HepG2 (cell line): ENCODE measurements at regions not wholly inside any gene's neighbourhood (a gene's known extent, or its start where the extent isn't known, plus 50 kb on each side); places are given as distances from the start of the nearest gene placed in this dataset.

Experiments used
- ATAC-seq: fragments of 200-7000 bp; cut with Tn5 transposase; 3 replicates; pipeline ENCODE4 v1.9.1; 2020; ENCODE audit warnings: mild to moderate bottlenecking, moderate library complexity
- BruUV-seq: library from RNA; stranded (reverse); fragments of 400-500 nt; replicated peaks from 2 replicates; lab custom pipeline; 2021; lab: Mats Ljungman, UMichigan
- CTCF ChIA-PET: fragments of 300-600 bp; formaldehyde crosslinking; extraction: SDS; loops from one replicate; lab custom pipeline; 2021; ENCODE audit warnings: low total read pairs, inconsistent platforms, low intra/inter-chr PET ratio; lab: Yijun Ruan, JAX
- POLR2A ChIA-PET: fragments of 350-600 bp; sonication (Branson Sonifier 250); formaldehyde crosslinking; loops from one replicate; lab custom pipeline; 2020; ENCODE audit warnings: antibody characterized with exemption, inconsistent platforms; lab: Yijun Ruan, JAX
- DNase-seq: peaks from one replicate; pipeline ENCODE4 v3.0.0-alpha.2; 2015; ENCODE audit warnings: low spot score
- FAIRE-seq: peaks from 3 replicates; lab custom pipeline; 2011; peaks lifted over from hg19 to GRCh38; lab: Jason Lieb, UNC
- H2AFZ ChIP-seq: one replicate; pipeline ENCODE4 v1.6.1; 2011; ENCODE audit warnings: low read length, inconsistent platforms
- H3K27ac ChIP-seq: fragments of 300-600 bp; 3 replicates; pipeline ENCODE4 v1.8.0; 2011; ENCODE audit warnings: mixed run types, mild to moderate bottlenecking, mixed read lengths, low read length, inconsistent platforms; ENCODE audit not compliant: insufficient read depth; ENCODE audit errors: extremely low read length
- H3K27me3 ChIP-seq, 2 experiments: fragments of 200-600 bp in 1 of 2; 2 replicates in 1 of 2; 3 replicates in 1 of 2; pipeline versions ENCODE4 v1.6.0 to v1.8.0; 2011; ENCODE audit warnings: low read length in 2 of 2, mild to moderate bottlenecking in 2 of 2, moderate library complexity in 2 of 2, inconsistent platforms in 1 of 2; ENCODE audit not compliant: insufficient read depth in 2 of 2, control insufficient read depth in 1 of 2
- H3K36me3 ChIP-seq, 2 experiments: fragments of 200-600 bp in 1 of 2; replicated peaks in 1 of 2; 2 replicates in 1 of 2; 3 replicates in 1 of 2; pipeline versions ENCODE4 v1.5.1 to v1.8.0; 2011; ENCODE audit warnings: low read length in 2 of 2, inconsistent platforms in 1 of 2; ENCODE audit not compliant: insufficient read depth in 2 of 2, control insufficient read depth in 1 of 2
- H3K4me1 ChIP-seq: 2 replicates; pipeline ENCODE4 v1.5.1; 2012; ENCODE audit warnings: low read length, inconsistent platforms; ENCODE audit not compliant: insufficient read depth
- H3K4me2 ChIP-seq: 2 replicates; pipeline ENCODE4 v1.6.0; 2011; ENCODE audit warnings: low read depth, low read length, inconsistent platforms
- H3K4me3 ChIP-seq, 3 experiments: fragments of 200-600 bp in 1 of 3; sonication (generic), shearing (Covaris generic) in 1 of 3; replicated peaks in 1 of 3; 2 replicates each; pipeline ENCODE4 v1.5.1; 2011 to 2016; ENCODE audit warnings: low read length in 3 of 3, inconsistent platforms in 2 of 3, low read depth in 2 of 3, mild to moderate bottlenecking in 2 of 3, control low read depth in 1 of 3, mixed read lengths in 1 of 3; ENCODE audit not compliant: insufficient read depth in 1 of 3
- H3K79me2 ChIP-seq: one replicate; pipeline ENCODE4 v1.6.1; 2011; ENCODE audit warnings: low read length, inconsistent platforms; ENCODE audit not compliant: insufficient read depth
- H3K9ac ChIP-seq: 2 replicates; pipeline ENCODE4 v1.6.0; 2011; ENCODE audit warnings: mild to moderate bottlenecking, low read depth, low read length, inconsistent platforms; ENCODE audit not compliant: insufficient read depth
- H3K9me3 ChIP-seq: 2 replicates; pipeline ENCODE4 v1.5.1; 2012; ENCODE audit warnings: mild to moderate bottlenecking, low read length
- H4K20me1 ChIP-seq: 2 replicates; pipeline ENCODE4 v1.6.0; 2011; ENCODE audit warnings: inconsistent platforms, mild to moderate bottlenecking, low read length, moderate library complexity; ENCODE audit not compliant: insufficient read depth
- CREB1 ChIP-seq, 2 experiments: fragments of 450-650 bp in 1 of 2; IDR thresholded peaks; 2 replicates each; pipeline ENCODE4 v1.6.1; 2016 to 2017; ENCODE audit warnings: control low read depth in 1 of 2, mild to moderate bottlenecking in 1 of 2, missing compliant biosample characterization in 1 of 2, missing genetic modification characterization in 1 of 2
- MAFF ChIP-seq: IDR thresholded peaks from 2 replicates; pipeline ENCODE4 v1.6.1; 2011; ENCODE audit warnings: low read depth, low read length, improper control_type of control experiment
- MAFK ChIP-seq, 2 experiments: IDR thresholded peaks in 1 of 2; conservative IDR thresholded peaks in 1 of 2; 2 replicates each; pipeline ENCODE4 v1.6.1; 2011; ENCODE audit warnings: improper control_type of control experiment in 2 of 2, low read length in 2 of 2
- TSC22D2 ChIP-seq: sonication (generic); formaldehyde crosslinking; IDR thresholded peaks from 2 replicates; pipeline ENCODE4 v1.5.1; 2020; ENCODE audit warnings: missing genetic modification reagents, mild to moderate bottlenecking, borderline replicate concordance
- ZFP41 ChIP-seq: sonication (generic); formaldehyde crosslinking; IDR thresholded peaks from 2 replicates; pipeline ENCODE4 v1.4.0; 2020; ENCODE audit warnings: mild to moderate bottlenecking, missing genetic modification reagents, borderline replicate concordance
- ZNF382 ChIP-seq: sonication (generic); formaldehyde crosslinking; IDR thresholded peaks from 2 replicates; pipeline ENCODE4 v1.5.0; 2020; ENCODE audit warnings: missing genetic modification reagents, mild to moderate bottlenecking, borderline replicate concordance
- WGBS: methylation state at CpG from one replicate; pipeline ENCODE4 v1.1.6; 2017; ENCODE audit warnings: low lambda C conversion rate; 5-methylcytosine and 5-hydroxymethylcytosine counted together
- in situ Hi-C: cut with HindIII; loops from 2 replicates; pipeline ENCODE4 v1.10.0; 2017; ENCODE audit warnings: low pct_unique_long_range_greater_than_20kb; ENCODE audit not compliant: extremely low pct_ligation_motif_present
- intact Hi-C: fragments of 100-400 bp; cut with micrococcal nuclease; formaldehyde crosslinking; loops from one replicate; pipeline ENCODE4 v1.10.0; 2022; ENCODE audit not compliant: unreplicated experiment
- TF ChIP-seq, protein P1 (sequence below): sonication (generic); formaldehyde crosslinking; IDR thresholded peaks from 2 replicates; pipeline ENCODE4 v1.8.1; 2023; ENCODE audit warnings: missing genetic modification reagents, inconsistent platforms, borderline replicate concordance
- TF ChIP-seq, protein P2 (sequence below): sonication (generic); formaldehyde crosslinking; IDR thresholded peaks from 2 replicates; pipeline ENCODE4 v1.4.0; 2020; ENCODE audit warnings: missing genetic modification reagents
- TF ChIP-seq, protein P3 (sequence below): sonication (generic); formaldehyde crosslinking; IDR thresholded peaks from 2 replicates; pipeline ENCODE4 v1.5.0; 2020; ENCODE audit warnings: missing genetic modification reagents
- TF ChIP-seq, protein P4 (sequence below): sonication (generic); formaldehyde crosslinking; conservative IDR thresholded peaks from 2 replicates; pipeline ENCODE4 v1.8.0; 2022; ENCODE audit warnings: missing genetic modification reagents

DNA sequence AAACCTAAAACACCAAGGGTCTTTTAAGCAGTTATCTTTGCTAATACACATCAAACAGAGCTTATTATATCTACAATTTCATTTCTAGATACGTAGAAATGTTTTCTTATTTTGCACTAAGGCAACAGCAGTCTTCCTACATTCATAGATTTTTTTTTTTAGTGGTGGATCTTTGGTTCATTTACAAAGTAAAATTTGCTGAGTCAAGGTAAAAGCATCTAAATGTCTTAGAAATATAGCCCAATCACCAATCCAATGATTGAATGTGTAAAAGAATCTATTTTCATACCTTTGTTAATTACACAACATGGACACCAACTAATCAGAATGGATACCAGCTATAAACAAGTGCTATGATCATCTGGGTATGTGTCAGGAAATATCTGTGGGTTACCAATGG is 272.2 kb upstream of the TMPO start:
- Histone ChIP-seq H3K4me3 (no peak overlapping the region), H2AFZ (no peak overlapping the region), H3K4me2 (no peak overlapping the region), H3K27ac (no peak overlapping the region), H3K36me3 (no peaks in the 10 kb centered on the region), H3K27me3 (0 out of 5 replicates have a peak, but pooled peaks cover 0 to 2% of the 10 kb centered on the region in 2 experiments), H3K9me3 (no peaks in the 10 kb centered on the region), H3K79me2 (no peaks in the 10 kb centered on the region), H3K9ac (no peak overlapping the region), H4K20me1 (no peaks in the 10 kb centered on the region), H3K4me1 (no peaks in the 10 kb centered on the region)
- DNase-seq (no peak), ATAC-seq (no peak), FAIRE-seq (no peak)
- WGBS, result 0% methylated on average over 1 of the region's 1 CpG
- BruUV-seq, result no TSS peak
- intact Hi-C loops (no loop called here), in situ Hi-C loops (no loop called here)
- POLR2A ChIA-PET, result no interaction called here
- TF ChIP-seq, protein P1, sequence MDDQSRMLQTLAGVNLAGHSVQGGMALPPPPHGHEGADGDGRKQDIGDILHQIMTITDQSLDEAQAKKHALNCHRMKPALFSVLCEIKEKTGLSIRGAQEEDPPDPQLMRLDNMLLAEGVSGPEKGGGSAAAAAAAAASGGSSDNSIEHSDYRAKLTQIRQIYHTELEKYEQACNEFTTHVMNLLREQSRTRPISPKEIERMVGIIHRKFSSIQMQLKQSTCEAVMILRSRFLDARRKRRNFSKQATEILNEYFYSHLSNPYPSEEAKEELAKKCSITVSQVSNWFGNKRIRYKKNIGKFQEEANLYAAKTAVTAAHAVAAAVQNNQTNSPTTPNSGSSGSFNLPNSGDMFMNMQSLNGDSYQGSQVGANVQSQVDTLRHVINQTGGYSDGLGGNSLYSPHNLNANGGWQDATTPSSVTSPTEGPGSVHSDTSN (CRISPR knock-in tag), result no peak
- TF ChIP-seq, protein P2, sequence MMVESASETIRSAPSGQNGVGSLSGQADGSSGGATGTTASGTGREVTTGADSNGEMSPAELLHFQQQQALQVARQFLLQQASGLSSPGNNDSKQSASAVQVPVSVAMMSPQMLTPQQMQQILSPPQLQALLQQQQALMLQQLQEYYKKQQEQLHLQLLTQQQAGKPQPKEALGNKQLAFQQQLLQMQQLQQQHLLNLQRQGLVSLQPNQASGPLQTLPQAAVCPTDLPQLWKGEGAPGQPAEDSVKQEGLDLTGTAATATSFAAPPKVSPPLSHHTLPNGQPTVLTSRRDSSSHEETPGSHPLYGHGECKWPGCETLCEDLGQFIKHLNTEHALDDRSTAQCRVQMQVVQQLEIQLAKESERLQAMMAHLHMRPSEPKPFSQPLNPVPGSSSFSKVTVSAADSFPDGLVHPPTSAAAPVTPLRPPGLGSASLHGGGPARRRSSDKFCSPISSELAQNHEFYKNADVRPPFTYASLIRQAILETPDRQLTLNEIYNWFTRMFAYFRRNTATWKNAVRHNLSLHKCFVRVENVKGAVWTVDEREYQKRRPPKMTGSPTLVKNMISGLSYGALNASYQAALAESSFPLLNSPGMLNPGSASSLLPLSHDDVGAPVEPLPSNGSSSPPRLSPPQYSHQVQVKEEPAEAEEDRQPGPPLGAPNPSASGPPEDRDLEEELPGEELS (CRISPR knock-in tag), result no peak
- TF ChIP-seq MAFK (conservative IDR thresholded peaks at IDR 0.05 in 1 of 2, IDR thresholded peaks at IDR 0.05 in 1 of 2; ENCODE audit: low read length in 2 of 2), result peak; percentile 66 to 86
- peak; percentile 74 for TF ChIP-seq MAFF
- CTCF ChIA-PET, result no interaction called here

DNA sequence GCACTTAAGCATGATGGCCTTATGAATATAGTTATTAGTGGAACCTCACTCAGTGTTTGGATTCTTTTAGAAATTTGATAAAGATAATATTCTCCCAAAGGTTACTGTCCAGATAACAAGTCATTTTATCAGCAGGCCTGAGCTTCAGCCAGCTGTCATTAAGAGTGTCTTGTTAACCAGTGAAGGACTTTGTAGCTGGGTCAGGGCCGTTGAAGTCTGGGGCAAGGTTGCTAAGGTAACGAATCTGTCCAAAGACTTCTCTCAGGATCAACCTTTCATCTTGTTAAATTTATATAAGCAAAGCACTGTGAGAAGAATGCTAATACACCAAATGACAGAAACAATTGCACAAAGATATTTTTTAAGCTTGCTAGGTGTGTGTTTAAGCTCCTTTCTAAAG is 271.3 kb upstream of the TMPO start:
- 0% methylated on average over 2 of the region's 2 CpGs for WGBS
- TF ChIP-seq, protein P3, sequence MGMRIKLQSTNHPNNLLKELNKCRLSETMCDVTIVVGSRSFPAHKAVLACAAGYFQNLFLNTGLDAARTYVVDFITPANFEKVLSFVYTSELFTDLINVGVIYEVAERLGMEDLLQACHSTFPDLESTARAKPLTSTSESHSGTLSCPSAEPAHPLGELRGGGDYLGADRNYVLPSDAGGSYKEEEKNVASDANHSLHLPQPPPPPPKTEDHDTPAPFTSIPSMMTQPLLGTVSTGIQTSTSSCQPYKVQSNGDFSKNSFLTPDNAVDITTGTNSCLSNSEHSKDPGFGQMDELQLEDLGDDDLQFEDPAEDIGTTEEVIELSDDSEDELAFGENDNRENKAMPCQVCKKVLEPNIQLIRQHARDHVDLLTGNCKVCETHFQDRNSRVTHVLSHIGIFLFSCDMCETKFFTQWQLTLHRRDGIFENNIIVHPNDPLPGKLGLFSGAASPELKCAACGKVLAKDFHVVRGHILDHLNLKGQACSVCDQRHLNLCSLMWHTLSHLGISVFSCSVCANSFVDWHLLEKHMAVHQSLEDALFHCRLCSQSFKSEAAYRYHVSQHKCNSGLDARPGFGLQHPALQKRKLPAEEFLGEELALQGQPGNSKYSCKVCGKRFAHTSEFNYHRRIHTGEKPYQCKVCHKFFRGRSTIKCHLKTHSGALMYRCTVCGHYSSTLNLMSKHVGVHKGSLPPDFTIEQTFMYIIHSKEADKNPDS (CRISPR knock-in tag), result no peak
- TF ChIP-seq, protein P4, sequence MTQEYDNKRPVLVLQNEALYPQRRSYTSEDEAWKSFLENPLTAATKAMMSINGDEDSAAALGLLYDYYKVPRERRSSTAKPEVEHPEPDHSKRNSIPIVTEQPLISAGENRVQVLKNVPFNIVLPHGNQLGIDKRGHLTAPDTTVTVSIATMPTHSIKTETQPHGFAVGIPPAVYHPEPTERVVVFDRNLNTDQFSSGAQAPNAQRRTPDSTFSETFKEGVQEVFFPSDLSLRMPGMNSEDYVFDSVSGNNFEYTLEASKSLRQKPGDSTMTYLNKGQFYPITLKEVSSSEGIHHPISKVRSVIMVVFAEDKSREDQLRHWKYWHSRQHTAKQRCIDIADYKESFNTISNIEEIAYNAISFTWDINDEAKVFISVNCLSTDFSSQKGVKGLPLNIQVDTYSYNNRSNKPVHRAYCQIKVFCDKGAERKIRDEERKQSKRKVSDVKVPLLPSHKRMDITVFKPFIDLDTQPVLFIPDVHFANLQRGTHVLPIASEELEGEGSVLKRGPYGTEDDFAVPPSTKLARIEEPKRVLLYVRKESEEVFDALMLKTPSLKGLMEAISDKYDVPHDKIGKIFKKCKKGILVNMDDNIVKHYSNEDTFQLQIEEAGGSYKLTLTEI (CRISPR knock-in tag), result no peak
- no peak for TF ChIP-seq ZNF382 (CRISPR knock-in tag)
- no peak for TF ChIP-seq ZFP41 (CRISPR knock-in tag)
- TF ChIP-seq TSC22D2 (CRISPR knock-in tag), result no peak
- TF ChIP-seq CREB1 (IDR thresholded peaks at IDR 0.05), result no peak
- no peak for TF ChIP-seq CREB1 (CRISPR knock-in tag; IDR thresholded peaks at IDR 0.05)

More for the DNA sequence above, 271.3 kb upstream of the TMPO start:
- DNase-seq, result no peak
- Histone ChIP-seq H3K4me2 (no peak overlapping the region), H3K79me2 (no peaks in the 10 kb centered on the region), H4K20me1 (no peaks in the 10 kb centered on the region), H3K4me3 (no peak overlapping the region), H3K4me1 (no peaks in the 10 kb centered on the region), H3K27me3 (no peaks in the 10 kb centered on the region), H3K9ac (no peak overlapping the region), H3K9me3 (no peaks in the 10 kb centered on the region), H3K36me3 (no peaks in the 10 kb centered on the region), H2AFZ (no peak overlapping the region), H3K27ac (no peak overlapping the region)
- intact Hi-C loops, result no loop called here
- POLR2A ChIA-PET, result no interaction called here
- CTCF ChIA-PET, result no interaction called here
- no TSS peak for BruUV-seq
- no peak for FAIRE-seq
- ATAC-seq, result no peak
- in situ Hi-C loops, result no loop called here
